ENCODE measurements at regions not wholly inside any gene's neighbourhood (a gene's known extent, or its start where the extent isn't known, plus 50 kb on each side); places are given as distances from the start of the nearest gene placed in this dataset.

DNA sequence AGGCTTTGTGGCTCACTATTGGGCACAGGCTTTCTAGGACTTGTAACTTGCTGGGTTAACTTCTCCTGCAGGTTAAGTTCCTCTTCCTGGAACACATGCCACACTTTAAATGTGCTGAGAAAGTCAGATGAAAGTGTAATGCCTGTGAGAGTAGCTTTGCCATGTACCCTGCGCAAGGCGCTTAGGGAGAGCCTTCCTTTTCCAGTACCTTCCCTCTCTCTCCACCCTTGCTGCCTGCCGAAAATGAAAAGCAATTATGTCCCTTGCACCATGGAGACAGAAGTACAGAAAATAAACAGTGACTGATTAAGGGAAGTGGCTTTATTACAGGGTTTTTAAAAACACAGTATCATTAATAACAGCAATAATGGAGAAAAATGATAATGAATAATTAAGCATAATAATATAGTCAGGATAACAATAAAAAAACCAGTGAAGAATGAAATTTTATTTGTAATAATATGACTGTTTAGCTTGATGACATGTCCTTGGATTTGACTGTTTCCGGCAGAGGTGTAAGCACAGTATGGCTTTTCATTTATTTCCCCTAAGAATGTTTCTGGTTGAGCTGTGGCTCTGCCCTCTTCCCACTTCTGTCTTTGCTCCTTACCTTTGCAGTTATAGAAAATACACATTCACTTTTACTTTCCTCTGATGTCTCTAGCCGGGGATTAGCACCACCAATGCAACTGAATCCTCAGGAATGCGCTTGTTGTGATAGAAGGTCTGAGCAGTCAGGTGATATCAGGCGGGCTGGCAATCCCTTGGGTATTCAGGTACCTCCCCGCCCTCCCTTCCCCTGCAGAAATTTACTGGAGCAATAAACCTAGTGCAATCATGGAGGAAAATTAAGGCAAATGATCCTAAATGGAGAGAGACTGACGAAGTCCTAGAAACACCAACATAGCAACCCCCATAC lies 472.3 kb upstream of the CITED2 start:
- no peak overlapping the region for H3K4me3 ChIP-seq (ENCODE audit: low read depth, low read length, poor library complexity, severe bottlenecking)
- no peaks in the 10 kb centered on the region for H3K27me3 ChIP-seq (replicated peaks; ENCODE audit: insufficient read depth, low read depth, low read length, poor library complexity)
- no peaks in the 10 kb centered on the region for H3K36me3 ChIP-seq (ENCODE audit: insufficient read depth, low read length, poor library complexity, severe bottlenecking)
- TF ChIP-seq, protein P1, sequence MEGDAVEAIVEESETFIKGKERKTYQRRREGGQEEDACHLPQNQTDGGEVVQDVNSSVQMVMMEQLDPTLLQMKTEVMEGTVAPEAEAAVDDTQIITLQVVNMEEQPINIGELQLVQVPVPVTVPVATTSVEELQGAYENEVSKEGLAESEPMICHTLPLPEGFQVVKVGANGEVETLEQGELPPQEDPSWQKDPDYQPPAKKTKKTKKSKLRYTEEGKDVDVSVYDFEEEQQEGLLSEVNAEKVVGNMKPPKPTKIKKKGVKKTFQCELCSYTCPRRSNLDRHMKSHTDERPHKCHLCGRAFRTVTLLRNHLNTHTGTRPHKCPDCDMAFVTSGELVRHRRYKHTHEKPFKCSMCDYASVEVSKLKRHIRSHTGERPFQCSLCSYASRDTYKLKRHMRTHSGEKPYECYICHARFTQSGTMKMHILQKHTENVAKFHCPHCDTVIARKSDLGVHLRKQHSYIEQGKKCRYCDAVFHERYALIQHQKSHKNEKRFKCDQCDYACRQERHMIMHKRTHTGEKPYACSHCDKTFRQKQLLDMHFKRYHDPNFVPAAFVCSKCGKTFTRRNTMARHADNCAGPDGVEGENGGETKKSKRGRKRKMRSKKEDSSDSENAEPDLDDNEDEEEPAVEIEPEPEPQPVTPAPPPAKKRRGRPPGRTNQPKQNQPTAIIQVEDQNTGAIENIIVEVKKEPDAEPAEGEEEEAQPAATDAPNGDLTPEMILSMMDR (conservative IDR thresholded peaks at IDR 0.05; ENCODE audit: low read depth, low read length): no peak
- TF ChIP-seq EZH2 (IDR thresholded peaks at IDR 0.05; ENCODE audit: borderline replicate concordance, low read depth, low read length, poor library complexity, severe bottlenecking): no peak
- H3K9me3 ChIP-seq (ENCODE audit: low read depth, low read length, poor library complexity, severe bottlenecking): peaks cover 14% of the 10 kb centered on the region
- H3K4me1 ChIP-seq (ENCODE audit: insufficient read depth, low read length, poor library complexity, severe bottlenecking): no peaks in the 10 kb centered on the region
- BruUV-seq (replicated peaks): no TSS peak
- intact Hi-C loops (cut with micrococcal nuclease; ENCODE audit: unreplicated experiment): no loop called here
- H3K27ac ChIP-seq (ENCODE audit: low read depth, low read length, poor library complexity, severe bottlenecking): no peak overlapping the region
- no peak for DNase-seq (ENCODE audit: low spot score)
- POLR2A ChIA-PET (ENCODE audit: low non-redundant PET): no interaction called here
- CTCF ChIA-PET: no interaction called here

DNA sequence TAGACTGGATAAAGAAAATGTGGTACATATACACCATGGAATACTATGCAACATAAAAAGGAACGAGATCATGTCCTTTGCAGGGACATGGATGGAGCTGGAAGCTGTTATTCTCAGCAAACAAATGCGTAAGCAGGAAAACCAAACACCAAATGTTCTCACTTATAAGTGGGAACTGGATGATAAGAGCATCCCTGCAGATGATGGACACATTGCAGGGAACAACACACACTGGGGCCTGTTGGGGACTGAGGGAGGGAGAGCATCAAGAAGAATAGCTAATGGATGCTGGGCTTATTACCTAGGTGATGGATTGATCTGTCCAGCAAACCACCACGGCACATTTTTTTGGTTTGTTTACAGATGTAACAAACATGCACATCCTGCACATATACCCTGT lies 470.5 kb upstream of the CITED2 start:
- Histone ChIP-seq H3K27me3 (replicated peaks; ENCODE audit: insufficient read depth, low read depth, low read length, poor library complexity) (no peaks in the 10 kb centered on the region), H3K9me3 (ENCODE audit: low read depth, low read length, poor library complexity, severe bottlenecking) (no peaks in the 10 kb centered on the region), H3K4me3 (ENCODE audit: low read depth, low read length, poor library complexity, severe bottlenecking) (no peak overlapping the region), H3K4me1 (ENCODE audit: insufficient read depth, low read length, poor library complexity, severe bottlenecking) (no peaks in the 10 kb centered on the region), H3K36me3 (ENCODE audit: insufficient read depth, low read length, poor library complexity, severe bottlenecking) (no peaks in the 10 kb centered on the region), H3K27ac (ENCODE audit: low read depth, low read length, poor library complexity, severe bottlenecking) (no peak overlapping the region)
- ChIA-PET CTCF (no interaction called here), POLR2A (ENCODE audit: low non-redundant PET) (no interaction called here)
- BruUV-seq (replicated peaks): no TSS peak
- intact Hi-C loops (cut with micrococcal nuclease; ENCODE audit: unreplicated experiment): no loop called here
- TF ChIP-seq, protein P1 (conservative IDR thresholded peaks at IDR 0.05; ENCODE audit: low read depth, low read length): no peak
- TF ChIP-seq EZH2 (IDR thresholded peaks at IDR 0.05; ENCODE audit: borderline replicate concordance, low read depth, low read length, poor library complexity, severe bottlenecking): no peak
- DNase-seq (ENCODE audit: low spot score): no peak

GRCh38 chr6:139841794-139842215 lies 467.4 kb upstream of the CITED2 start:
- H3K9me3 ChIP-seq (ENCODE audit: low read depth, low read length, poor library complexity, severe bottlenecking): no peaks in the 10 kb centered on the region
- ChIA-PET CTCF (no interaction called here), POLR2A (ENCODE audit: low non-redundant PET) (no interaction called here)
- no peaks in the 10 kb centered on the region for H3K27me3 ChIP-seq (replicated peaks; ENCODE audit: insufficient read depth, low read depth, low read length, poor library complexity)
- no peaks in the 10 kb centered on the region for H3K4me1 ChIP-seq (ENCODE audit: insufficient read depth, low read length, poor library complexity, severe bottlenecking)
- no peaks in the 10 kb centered on the region for H3K36me3 ChIP-seq (ENCODE audit: insufficient read depth, low read length, poor library complexity, severe bottlenecking)
- TF ChIP-seq, protein P1 (conservative IDR thresholded peaks at IDR 0.05; ENCODE audit: low read depth, low read length): no peak
- no peak for TF ChIP-seq EZH2 (IDR thresholded peaks at IDR 0.05; ENCODE audit: borderline replicate concordance, low read depth, low read length, poor library complexity, severe bottlenecking)
- no peak overlapping the region for H3K27ac ChIP-seq (ENCODE audit: low read depth, low read length, poor library complexity, severe bottlenecking)
- DNase-seq (ENCODE audit: low spot score): no peak
- H3K4me3 ChIP-seq (ENCODE audit: low read depth, low read length, poor library complexity, severe bottlenecking): no peak overlapping the region
- intact Hi-C loops (cut with micrococcal nuclease; ENCODE audit: unreplicated experiment): no loop called here
- BruUV-seq (replicated peaks): no TSS peak

All from A673 (cell line).